ENCODE measurements at regions not wholly inside any gene's neighbourhood (a gene's known extent, or its start where the extent isn't known, plus 50 kb on each side); places are given as distances from the start of the nearest gene placed in this dataset.

GRCh38 chr10:4687397-4687796 is 138.6 kb upstream of the AKR1E2 start:
- no peak overlapping the region for H3K27ac ChIP-seq (ENCODE audit: low read depth, low read length)

GRCh38 chr10:4686644-4686996 is 139.4 kb upstream of the AKR1E2 start:
- Histone ChIP-seq H4K20me1 (ENCODE audit: low read depth, low read length) (no peaks in the 10 kb centered on the region), H3F3A (ENCODE audit: insufficient read depth) (no peaks in the 10 kb centered on the region), H3K9ac (ENCODE audit: low read length) (no peak overlapping the region), H3K9me2 (replicated peaks; ENCODE audit: insufficient read depth, low read length) (no peaks in the 10 kb centered on the region), H3K4me2 (ENCODE audit: low read depth, low read length, poor library complexity, severe bottlenecking) (no peak overlapping the region), H3K79me2 (ENCODE audit: insufficient read depth, low read length) (no peaks in the 10 kb centered on the region), H3K27ac (ENCODE audit: low read depth, low read length) (no peak overlapping the region), H3K9me3 (ENCODE audit: insufficient read depth, low read length) (no peaks in the 10 kb centered on the region), H3K4me3 (ENCODE audit: insufficient read depth, low read length, poor library complexity, severe bottlenecking) (no peak overlapping the region), H3K36me3 (ENCODE audit: low read length) (no peaks in the 10 kb centered on the region), H2AFZ (ENCODE audit: low read depth, low read length, severe bottlenecking) (no peak overlapping the region), H3K27me3 (ENCODE audit: low read length) (no peaks in the 10 kb centered on the region)
- TF ChIP-seq EZH2phosphoT487 (conservative IDR thresholded peaks at IDR 0.05; ENCODE audit: low read length) (no peak), CTCF (IDR thresholded peaks at IDR 0.05; ENCODE audit: insufficient read depth, low read length, poor library complexity, severe bottlenecking) (no peak)

More at GRCh38 chr10:4687397-4687796, 138.6 kb upstream of the AKR1E2 start:
- Histone ChIP-seq H3K79me2 (ENCODE audit: insufficient read depth, low read length) (no peaks in the 10 kb centered on the region), H4K20me1 (ENCODE audit: low read depth, low read length) (no peaks in the 10 kb centered on the region), H3K36me3 (ENCODE audit: low read length) (no peaks in the 10 kb centered on the region), H3K9ac (ENCODE audit: low read length) (no peak overlapping the region), H3F3A (ENCODE audit: insufficient read depth) (no peaks in the 10 kb centered on the region), H3K9me3 (ENCODE audit: insufficient read depth, low read length) (no peaks in the 10 kb centered on the region), H2AFZ (ENCODE audit: low read depth, low read length, severe bottlenecking) (no peak overlapping the region), H3K27me3 (ENCODE audit: low read length) (no peaks in the 10 kb centered on the region), H3K4me3 (ENCODE audit: insufficient read depth, low read length, poor library complexity, severe bottlenecking) (no peak overlapping the region), H3K9me2 (replicated peaks; ENCODE audit: insufficient read depth, low read length) (no peaks in the 10 kb centered on the region), H3K4me2 (ENCODE audit: low read depth, low read length, poor library complexity, severe bottlenecking) (no peak overlapping the region)
- TF ChIP-seq CTCF (IDR thresholded peaks at IDR 0.05; ENCODE audit: insufficient read depth, low read length, poor library complexity, severe bottlenecking): no peak
- no peak for TF ChIP-seq EZH2phosphoT487 (conservative IDR thresholded peaks at IDR 0.05; ENCODE audit: low read length)

- Histone ChIP-seq H3K79me2 (ENCODE audit: insufficient read depth, low read length) (no peaks in the 10 kb centered on the region), H3K36me3 (ENCODE audit: low read length) (no peaks in the 10 kb centered on the region), H3K27ac (ENCODE audit: low read depth, low read length) (no peak overlapping the region), H3K4me3 (ENCODE audit: insufficient read depth, low read length, poor library complexity, severe bottlenecking) (no peak overlapping the region), H4K20me1 (ENCODE audit: low read depth, low read length) (no peaks in the 10 kb centered on the region), H3K9me2 (replicated peaks; ENCODE audit: insufficient read depth, low read length) (no peaks in the 10 kb centered on the region), H3K9ac (ENCODE audit: low read length) (no peak overlapping the region), H3K4me2 (ENCODE audit: low read depth, low read length, poor library complexity, severe bottlenecking) (no peak overlapping the region), H2AFZ (ENCODE audit: low read depth, low read length, severe bottlenecking) (no peak overlapping the region), H3K9me3 (ENCODE audit: insufficient read depth, low read length) (no peaks in the 10 kb centered on the region), H3K27me3 (ENCODE audit: low read length) (no peaks in the 10 kb centered on the region), H3F3A (ENCODE audit: insufficient read depth) (no peaks in the 10 kb centered on the region)
- TF ChIP-seq CTCF (IDR thresholded peaks at IDR 0.05; ENCODE audit: insufficient read depth, low read length, poor library complexity, severe bottlenecking): no peak
- TF ChIP-seq EZH2phosphoT487 (conservative IDR thresholded peaks at IDR 0.05; ENCODE audit: low read length): no peak
These were observed 139.9 kb upstream of the AKR1E2 start for GRCh38 chr10:4685904-4686643.
